Bronchial epithelial cell (primary cell): ENCODE measurements at regions not wholly inside any gene's neighbourhood (a gene's known extent, or its start where the extent isn't known, plus 50 kb on each side); places are given as distances from the start of the nearest gene placed in this dataset.

Experiments
- DNase-seq: peaks from one replicate; pipeline ENCODE4 v3.0.0-alpha.2; 2010; ENCODE audit warnings: low read depth
- FAIRE-seq: peaks from 2 replicates; lab custom pipeline; 2011; peaks lifted over from hg19 to GRCh38; lab: Jason Lieb, UNC
- H3K27me3 ChIP-seq: 2 replicates; pipeline ENCODE4 v1.5.1; 2011; ENCODE audit warnings: low read length; ENCODE audit not compliant: control insufficient read depth, insufficient read depth
- H3K36me3 ChIP-seq: 2 replicates; pipeline ENCODE4 v1.5.1; 2011; ENCODE audit warnings: low read length; ENCODE audit not compliant: control insufficient read depth, insufficient read depth
- H3K4me3 ChIP-seq: 2 replicates; pipeline ENCODE4 v1.5.1; 2011; ENCODE audit warnings: mild to moderate bottlenecking, low read depth, low read length, control low read depth
- TF ChIP-seq, protein P1 (sequence below): IDR thresholded peaks from 2 replicates; pipeline ENCODE4 v1.5.1; 2011; ENCODE audit warnings: mild to moderate bottlenecking, moderate library complexity, low read length, control low read depth, inconsistent platforms; ENCODE audit not compliant: insufficient read depth, severe bottlenecking

DNA sequence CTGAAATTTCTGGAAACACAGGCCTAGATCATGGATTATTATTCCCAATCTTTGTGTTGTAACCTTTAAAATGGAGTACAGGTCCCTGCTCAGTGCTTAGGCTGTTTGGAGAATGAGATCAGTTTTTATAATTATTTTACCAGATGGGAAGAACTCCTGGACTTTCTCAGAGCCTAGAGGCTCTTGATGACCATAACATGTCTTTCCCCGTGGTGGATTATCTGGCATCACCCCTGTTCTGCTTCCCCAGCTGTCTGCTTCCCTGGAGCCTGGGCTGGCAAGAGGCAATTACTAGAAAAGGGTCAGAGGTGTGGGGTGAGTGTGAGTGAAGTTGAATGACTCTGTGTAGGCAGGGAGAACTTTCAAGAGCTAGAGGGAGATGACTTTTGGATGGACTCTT is 143.0 kb downstream of the CARTPT start:
- Histone ChIP-seq H3K36me3 (no peaks in the 10 kb centered on the region), H3K27me3 (no peaks in the 10 kb centered on the region), H3K4me3 (no peak overlapping the region)
- TF ChIP-seq, protein P1, sequence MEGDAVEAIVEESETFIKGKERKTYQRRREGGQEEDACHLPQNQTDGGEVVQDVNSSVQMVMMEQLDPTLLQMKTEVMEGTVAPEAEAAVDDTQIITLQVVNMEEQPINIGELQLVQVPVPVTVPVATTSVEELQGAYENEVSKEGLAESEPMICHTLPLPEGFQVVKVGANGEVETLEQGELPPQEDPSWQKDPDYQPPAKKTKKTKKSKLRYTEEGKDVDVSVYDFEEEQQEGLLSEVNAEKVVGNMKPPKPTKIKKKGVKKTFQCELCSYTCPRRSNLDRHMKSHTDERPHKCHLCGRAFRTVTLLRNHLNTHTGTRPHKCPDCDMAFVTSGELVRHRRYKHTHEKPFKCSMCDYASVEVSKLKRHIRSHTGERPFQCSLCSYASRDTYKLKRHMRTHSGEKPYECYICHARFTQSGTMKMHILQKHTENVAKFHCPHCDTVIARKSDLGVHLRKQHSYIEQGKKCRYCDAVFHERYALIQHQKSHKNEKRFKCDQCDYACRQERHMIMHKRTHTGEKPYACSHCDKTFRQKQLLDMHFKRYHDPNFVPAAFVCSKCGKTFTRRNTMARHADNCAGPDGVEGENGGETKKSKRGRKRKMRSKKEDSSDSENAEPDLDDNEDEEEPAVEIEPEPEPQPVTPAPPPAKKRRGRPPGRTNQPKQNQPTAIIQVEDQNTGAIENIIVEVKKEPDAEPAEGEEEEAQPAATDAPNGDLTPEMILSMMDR: no peak
- FAIRE-seq (no peak), DNase-seq (no peak)

DNA sequence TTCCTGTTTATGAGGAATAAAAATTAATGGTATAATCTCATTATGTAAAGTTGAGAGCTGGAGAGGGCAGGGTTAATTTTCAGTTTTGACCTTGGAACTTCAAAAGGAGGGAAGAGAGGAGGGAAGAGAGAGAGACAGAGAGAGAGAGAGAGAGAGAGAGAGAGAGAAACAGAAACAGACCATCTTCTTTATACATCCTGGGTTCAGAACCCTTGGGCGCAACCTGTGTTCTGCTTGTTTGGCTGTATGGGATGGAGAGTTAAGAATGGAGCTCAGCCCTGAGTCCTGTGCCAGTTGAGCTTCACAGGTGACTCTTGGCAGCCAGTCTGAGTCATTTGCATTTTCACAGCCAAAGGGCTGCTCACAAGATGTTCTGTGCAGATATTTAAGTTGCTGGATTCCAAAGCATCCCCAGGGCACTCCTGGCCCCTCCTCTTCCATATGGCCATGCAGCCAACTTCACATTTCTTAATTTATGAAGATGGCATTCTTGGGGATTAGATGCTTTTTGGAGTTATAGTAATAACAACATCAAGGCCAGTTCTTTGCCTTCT is 143.5 kb downstream of the CARTPT start:
- Histone ChIP-seq H3K4me3 (no peak overlapping the region), H3K36me3 (no peaks in the 10 kb centered on the region), H3K27me3 (no peaks in the 10 kb centered on the region)
- no peak for DNase-seq
- FAIRE-seq: no peak
- TF ChIP-seq, protein P1: no peak

DNA sequence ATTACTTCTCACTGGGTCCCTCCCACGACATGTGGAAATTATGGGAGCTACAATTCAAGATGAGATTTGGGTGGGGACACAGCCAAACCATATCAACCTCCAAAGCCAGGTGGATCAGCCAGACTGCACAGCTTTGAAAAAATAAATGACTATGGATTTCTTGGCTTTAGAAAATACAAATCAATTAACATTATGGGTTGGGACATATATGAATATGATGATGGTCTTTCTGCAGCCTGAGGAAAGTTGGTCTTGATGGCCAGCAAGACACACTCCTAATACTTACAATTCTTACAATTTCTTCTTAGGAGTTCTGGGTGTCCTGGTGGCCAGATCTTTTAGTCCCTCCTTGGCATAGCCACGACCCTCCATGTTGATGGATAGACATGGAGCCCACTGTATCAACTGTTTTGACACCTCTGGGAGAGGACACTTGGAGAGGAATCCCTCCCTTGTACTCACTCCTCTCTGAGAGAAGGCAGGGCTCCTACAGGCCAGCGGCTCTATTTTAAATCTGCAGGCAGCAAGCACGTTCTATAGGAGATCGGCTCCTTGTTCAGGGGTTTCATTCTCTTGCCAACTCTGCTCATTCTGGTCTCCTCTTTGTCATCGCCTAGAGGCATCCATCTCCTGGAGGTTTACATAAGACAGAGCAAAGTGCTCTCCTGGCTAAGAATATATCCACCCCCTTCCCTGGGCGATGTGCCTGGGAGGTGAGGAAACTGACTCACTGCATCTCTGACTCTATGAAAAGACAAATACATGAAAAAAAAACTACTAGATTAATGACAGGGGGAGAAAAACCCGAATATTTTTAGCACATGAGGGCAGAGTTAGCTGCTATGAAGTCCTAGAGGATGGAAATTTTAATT is 145.9 kb downstream of the CARTPT start:
- no peak for FAIRE-seq
- no peak overlapping the region for H3K4me3 ChIP-seq
- DNase-seq: peak; percentile 86
- no peaks in the 10 kb centered on the region for H3K27me3 ChIP-seq
- TF ChIP-seq, protein P1: no peak
- no peaks in the 10 kb centered on the region for H3K36me3 ChIP-seq

DNA sequence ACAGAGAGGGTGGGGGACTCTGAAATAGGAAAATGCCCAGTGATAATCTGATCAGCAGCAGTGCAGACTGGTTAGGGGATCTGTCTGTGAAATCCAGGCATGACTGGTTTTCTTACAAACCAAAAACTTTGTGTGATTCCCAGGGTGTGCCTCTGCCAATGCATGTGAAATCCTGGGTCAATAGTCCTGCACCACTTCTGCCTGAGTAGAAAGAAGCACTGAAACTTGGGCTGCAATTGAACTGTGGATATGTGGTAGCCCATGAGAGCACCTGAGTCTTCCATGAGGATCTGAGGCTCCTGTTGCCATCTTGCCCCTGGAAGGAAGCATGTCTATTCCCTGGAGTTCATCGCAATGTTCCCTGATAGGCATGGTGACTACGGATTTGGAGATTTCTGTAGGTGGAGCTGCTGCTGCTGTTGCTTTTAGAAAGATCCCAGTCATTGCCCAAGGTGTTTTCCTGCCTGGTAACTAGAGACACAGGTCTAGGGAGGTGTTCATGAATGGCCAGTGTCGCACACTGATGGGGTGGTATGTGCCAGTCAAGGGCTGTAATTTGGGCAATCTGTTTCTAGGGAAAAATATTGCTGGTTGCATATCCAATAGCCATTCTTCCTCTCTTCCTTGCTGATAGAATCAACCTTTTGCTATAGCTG is 146.7 kb downstream of the CARTPT start:
- H3K27me3 ChIP-seq: no peaks in the 10 kb centered on the region
- TF ChIP-seq, protein P1: no peak
- peak; percentile 93 for FAIRE-seq
- H3K4me3 ChIP-seq: no peak overlapping the region
- H3K36me3 ChIP-seq: no peaks in the 10 kb centered on the region
- peak; percentile 52 for DNase-seq

DNA sequence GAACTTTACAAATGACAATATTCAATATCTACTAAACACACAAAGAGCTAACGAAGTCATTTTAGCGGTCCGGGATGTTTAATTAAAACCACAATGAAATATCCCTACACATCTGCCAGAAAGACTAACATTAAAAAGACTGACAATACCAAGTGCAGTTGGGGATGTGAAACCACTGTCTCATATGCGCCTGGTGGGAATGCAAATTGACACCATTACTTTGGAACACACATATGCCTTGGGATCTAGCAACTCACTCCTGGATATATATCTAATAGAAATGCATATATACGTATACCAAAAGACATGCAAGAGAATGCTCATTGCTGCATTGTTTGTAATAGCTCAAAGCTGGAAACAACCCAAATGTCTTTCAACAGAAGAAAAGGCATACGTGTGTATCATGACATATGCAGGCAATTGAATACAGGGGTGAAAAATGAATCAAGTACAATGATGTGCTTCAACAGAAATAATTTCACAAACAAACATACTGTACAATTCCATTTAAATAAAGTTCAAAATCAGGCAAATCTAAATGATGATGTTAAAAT is 153.3 kb downstream of the CARTPT start:
- TF ChIP-seq, protein P1: no peak
- FAIRE-seq: no peak

More for the DNA sequence above, 153.3 kb downstream of the CARTPT start:
- peak; percentile 79 for DNase-seq
- Histone ChIP-seq H3K36me3 (no peaks in the 10 kb centered on the region), H3K27me3 (no peaks in the 10 kb centered on the region), H3K4me3 (no peak overlapping the region)
